Prostate gland (tissue), 2 donors: ENCODE measurements at regions not wholly inside any gene's neighbourhood (a gene's known extent, or its start where the extent isn't known, plus 50 kb on each side); places are given as distances from the start of the nearest gene placed in this dataset.

Experiments
- DNase-seq: peaks from one replicate; pipeline ENCODE4 v3.0.0-alpha.2; 2019; ENCODE audit warnings: low spot score
- H3K27ac ChIP-seq, 2 donors: fragments of 200-600 bp; sonication (generic); 2 replicates each; pipeline ENCODE4 v1.5.1; 2017 to 2019
- H3K27me3 ChIP-seq: fragments of 200-600 bp; sonication (generic); replicated peaks from 2 replicates; pipeline ENCODE4 v1.5.1; 2019; ENCODE audit not compliant: insufficient read depth
- H3K36me3 ChIP-seq, 2 donors: fragments of 200-600 bp; sonication (generic); 1 replicate in 1 of 2; 2 replicates in 1 of 2; pipeline versions ENCODE4 v1.5.1 to v1.8.1; 2017 to 2019
- H3K4me1 ChIP-seq: fragments of 200-600 bp; sonication (generic); replicated peaks from 2 replicates; pipeline ENCODE4 v1.5.1; 2019
- H3K4me3 ChIP-seq, 2 donors: fragments of 200-600 bp; sonication (generic); 2 replicates each; pipeline ENCODE4 v1.5.1; 2017 to 2019
- H3K9me3 ChIP-seq: fragments of 200-600 bp; sonication (generic); 2 replicates; pipeline ENCODE4 v1.5.1; 2017
- CTCF ChIP-seq, 4 experiments: fragments of 200-600 bp in 2 of 4; fragments of 450-650 bp in 2 of 4; sonication (generic) in 2 of 4; IDR thresholded peaks; 1 replicate in 3 of 4; 2 replicates in 1 of 4; pipeline ENCODE4 v1.5.1; 2016 to 2019; ENCODE audit warnings: antibody characterized with exemption in 4 of 4, mild to moderate bottlenecking in 2 of 4, moderate library complexity in 2 of 4
- POLR2A ChIP-seq: fragments of 450-650 bp; IDR thresholded peaks from one replicate; pipeline ENCODE4 v1.6.1; 2016; ENCODE audit warnings: antibody characterized with exemption, mild to moderate bottlenecking
- POLR2AphosphoS5 ChIP-seq: sonication (generic); formaldehyde crosslinking; IDR thresholded peaks from one replicate; pipeline ENCODE4 v1.6.1; 2017; ENCODE audit warnings: antibody characterized with exemption
- WGBS: methylation state at CpG from one replicate; pipeline ENCODE4 v1.1.5; 2018; 5-methylcytosine and 5-hydroxymethylcytosine counted together
- intact Hi-C: fragments of 100-400 bp; cut with DNase I; formaldehyde crosslinking; loops from one replicate; pipeline ENCODE4 v1.14.2; 2022

- WGBS = 96% methylated on average over 9 of the region's 9 CpGs
- Histone ChIP-seq H3K36me3 (no peaks in the 10 kb centered on the region), H3K9me3 (no peaks in the 10 kb centered on the region), H3K4me1 (no peaks in the 10 kb centered on the region), H3K27me3 (no peaks in the 10 kb centered on the region), H3K4me3 (no peak overlapping the region), H3K27ac (no peak overlapping the region)
- intact Hi-C loops = no loop called here
- no peak for DNase-seq
- no peak for TF ChIP-seq POLR2A
- TF ChIP-seq POLR2AphosphoS5 = no peak
Observed at GRCh38 chr6:4294636-4295035, 159.3 kb upstream of the ECI2 start.

GRCh38 chr6:4291453-4292403 is 156.4 kb upstream of the ECI2 start:
- Histone ChIP-seq H3K4me3 (no peak overlapping the region), H3K9me3 (no peaks in the 10 kb centered on the region), H3K27me3 (no peaks in the 10 kb centered on the region), H3K36me3 (no peaks in the 10 kb centered on the region), H3K4me1 (no peaks in the 10 kb centered on the region), H3K27ac (no peak overlapping the region)
- intact Hi-C loops = no loop called here
- TF ChIP-seq CTCF (IDR thresholded peaks at IDR 0.05) = no peak
- no peak for TF ChIP-seq POLR2A
- TF ChIP-seq POLR2AphosphoS5 = no peak
- WGBS = 72% methylated on average over 11 of the region's 11 CpGs
- no peak for DNase-seq

- WGBS = 76% methylated on average over 4 of the region's 4 CpGs
- Histone ChIP-seq H3K9me3 (no peaks in the 10 kb centered on the region), H3K27ac (no peak overlapping the region), H3K27me3 (no peaks in the 10 kb centered on the region), H3K36me3 (no peaks in the 10 kb centered on the region), H3K4me3 (no peak overlapping the region), H3K4me1 (no peaks in the 10 kb centered on the region)
- no peak for DNase-seq
- intact Hi-C loops = no loop called here
- TF ChIP-seq POLR2A (no peak), POLR2AphosphoS5 (no peak), CTCF (IDR thresholded peaks at IDR 0.05) (no peak)
Observed at GRCh38 chr6:4289770-4290320, 154.5 kb upstream of the ECI2 start.

GRCh38 chr6:4287811-4288244 is 152.5 kb upstream of the ECI2 start:
- DNase-seq = no peak
- Histone ChIP-seq H3K4me3 (no peak overlapping the region), H3K9me3 (no peaks in the 10 kb centered on the region), H3K4me1 (no peaks in the 10 kb centered on the region), H3K27me3 (no peaks in the 10 kb centered on the region), H3K27ac (no peak overlapping the region), H3K36me3 (no peaks in the 10 kb centered on the region)
- TF ChIP-seq POLR2A (no peak), POLR2AphosphoS5 (no peak), CTCF (IDR thresholded peaks at IDR 0.05) (no peak)
- 41% methylated on average over 11 of the region's 11 CpGs for WGBS
- intact Hi-C loops = no loop called here

GRCh38 chr6:4287372-4287771 is 152.0 kb upstream of the ECI2 start:
- WGBS = 88% methylated on average over 7 of the region's 7 CpGs
- Histone ChIP-seq H3K27me3 (no peaks in the 10 kb centered on the region), H3K9me3 (no peaks in the 10 kb centered on the region), H3K4me1 (no peaks in the 10 kb centered on the region), H3K4me3 (no peak overlapping the region), H3K27ac (no peak overlapping the region), H3K36me3 (no peaks in the 10 kb centered on the region)
- no peak for TF ChIP-seq POLR2AphosphoS5
- no peak for TF ChIP-seq POLR2A
- no peak for TF ChIP-seq CTCF (IDR thresholded peaks at IDR 0.05)
- intact Hi-C loops = no loop called here
- DNase-seq = no peak
